ENCODE measurements at regions not wholly inside any gene's neighbourhood (a gene's known extent, or its start where the extent isn't known, plus 50 kb on each side); places are given as distances from the start of the nearest gene placed in this dataset.

GRCh38 chr4:115370012-115370411, 256.6 kb upstream of the NDST4 start:
- Histone ChIP-seq H2AFZ (ENCODE audit: low read depth) (no peak overlapping the region), H3K9me2 (no peaks in the 10 kb centered on the region), H3K9ac (no peak overlapping the region), H3K27ac (ENCODE audit: low read depth in 2 of 2, low read length in 1 of 2) (no peak overlapping the region), H3K4me3 (ENCODE audit: low read depth in 2 of 2, low read length in 1 of 2) (no peak overlapping the region), H4K20me1 (ENCODE audit: insufficient read depth) (no peaks in the 10 kb centered on the region), H3K4me1 (ENCODE audit: control insufficient read depth in 1 of 2, insufficient read depth in 2 of 2, low read depth in 1 of 2, low read length in 1 of 2) (no peaks in the 10 kb centered on the region), H3K4me2 (no peak overlapping the region), H3K36me3 (replicated peaks in 1 of 2; ENCODE audit: control insufficient read depth in 1 of 2, insufficient read depth in 2 of 2, low read length in 1 of 2) (no peaks in the 10 kb centered on the region), H3K9me3 (no peaks in the 10 kb centered on the region), H3K27me3 (ENCODE audit: insufficient read depth) (no peaks in the 10 kb centered on the region), H3F3A (replicated peaks; ENCODE audit: insufficient read depth) (no peaks in the 10 kb centered on the region), H3K79me2 (ENCODE audit: insufficient read depth) (no peaks in the 10 kb centered on the region)
- no peak for TF ChIP-seq ELF1 (IDR thresholded peaks at IDR 0.05)
- TF ChIP-seq EZH2phosphoT487 (IDR thresholded peaks at IDR 0.05; ENCODE audit: borderline replicate concordance, low read depth): no peak
- TF ChIP-seq, protein P1, sequence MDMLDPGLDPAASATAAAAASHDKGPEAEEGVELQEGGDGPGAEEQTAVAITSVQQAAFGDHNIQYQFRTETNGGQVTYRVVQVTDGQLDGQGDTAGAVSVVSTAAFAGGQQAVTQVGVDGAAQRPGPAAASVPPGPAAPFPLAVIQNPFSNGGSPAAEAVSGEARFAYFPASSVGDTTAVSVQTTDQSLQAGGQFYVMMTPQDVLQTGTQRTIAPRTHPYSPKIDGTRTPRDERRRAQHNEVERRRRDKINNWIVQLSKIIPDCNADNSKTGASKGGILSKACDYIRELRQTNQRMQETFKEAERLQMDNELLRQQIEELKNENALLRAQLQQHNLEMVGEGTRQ (IDR thresholded peaks at IDR 0.05; ENCODE audit: borderline replicate concordance, low read depth, low read length): no peak
- no peak for TF ChIP-seq MXI1 (IDR thresholded peaks at IDR 0.05; ENCODE audit: low read depth, low read length)
- TF ChIP-seq RCOR1 (IDR thresholded peaks at IDR 0.05; ENCODE audit: low read length): no peak
- no peak for TF ChIP-seq EP300 (IDR thresholded peaks at IDR 0.05; ENCODE audit: borderline replicate concordance in 1 of 2, low read depth in 1 of 2, low read length in 1 of 2)
- ChIA-PET CTCF (no interaction called here), POLR2A (no interaction called here)
- WGBS (ENCODE audit: low lambda C conversion rate): 67% methylated on average over 3 of the region's 3 CpGs
- no peak for DNase-seq

DNA sequence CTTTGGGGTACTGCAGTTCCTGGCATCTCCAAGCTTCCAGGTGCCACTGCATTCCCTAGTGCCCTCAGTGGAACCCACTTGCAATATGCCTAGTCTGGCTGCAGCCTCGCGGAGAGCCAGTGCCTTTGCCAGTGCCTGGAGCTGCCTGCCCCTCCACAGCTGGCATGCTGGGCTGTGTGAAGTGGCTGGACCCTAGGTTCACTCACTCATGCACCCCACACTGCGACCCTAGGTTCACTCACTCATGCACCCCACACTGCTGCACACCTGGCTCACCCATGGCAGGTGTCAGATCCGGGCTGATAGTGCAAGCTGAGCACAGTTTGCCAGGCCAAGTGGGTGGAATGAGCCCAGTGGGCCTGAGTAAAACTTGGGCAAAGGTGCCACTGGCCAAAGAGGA, 253.0 kb upstream of the NDST4 start:
- CTCF ChIA-PET: no interaction called here
- Histone ChIP-seq H3K4me2 (no peak overlapping the region), H3K9ac (no peak overlapping the region), H3K9me2 (peaks cover 3% of the 10 kb centered on the region; the same call in 1 of the 2 replicates), H3K27me3 (ENCODE audit: insufficient read depth) (no peaks in the 10 kb centered on the region), H3K79me2 (ENCODE audit: insufficient read depth) (no peaks in the 10 kb centered on the region), H3F3A (replicated peaks; ENCODE audit: insufficient read depth) (no peaks in the 10 kb centered on the region), H2AFZ (ENCODE audit: low read depth) (no peak overlapping the region), H3K4me1 (ENCODE audit: control insufficient read depth in 1 of 2, insufficient read depth in 2 of 2, low read depth in 1 of 2, low read length in 1 of 2) (no peaks in the 10 kb centered on the region), H3K4me3 (ENCODE audit: low read depth in 2 of 2, low read length in 1 of 2) (no peak overlapping the region), H4K20me1 (ENCODE audit: insufficient read depth) (no peaks in the 10 kb centered on the region), H3K9me3 (no peaks in the 10 kb centered on the region), H3K27ac (ENCODE audit: low read depth in 2 of 2, low read length in 1 of 2) (no peak overlapping the region), H3K36me3 (replicated peaks in 1 of 2; ENCODE audit: control insufficient read depth in 1 of 2, insufficient read depth in 2 of 2, low read length in 1 of 2) (no peaks in the 10 kb centered on the region)
- TF ChIP-seq, protein P2, sequence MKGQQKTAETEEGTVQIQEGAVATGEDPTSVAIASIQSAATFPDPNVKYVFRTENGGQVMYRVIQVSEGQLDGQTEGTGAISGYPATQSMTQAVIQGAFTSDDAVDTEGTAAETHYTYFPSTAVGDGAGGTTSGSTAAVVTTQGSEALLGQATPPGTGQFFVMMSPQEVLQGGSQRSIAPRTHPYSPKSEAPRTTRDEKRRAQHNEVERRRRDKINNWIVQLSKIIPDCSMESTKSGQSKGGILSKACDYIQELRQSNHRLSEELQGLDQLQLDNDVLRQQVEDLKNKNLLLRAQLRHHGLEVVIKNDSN (IDR thresholded peaks at IDR 0.05; ENCODE audit: borderline replicate concordance, low read depth): no peak
- TF ChIP-seq, protein P3, sequence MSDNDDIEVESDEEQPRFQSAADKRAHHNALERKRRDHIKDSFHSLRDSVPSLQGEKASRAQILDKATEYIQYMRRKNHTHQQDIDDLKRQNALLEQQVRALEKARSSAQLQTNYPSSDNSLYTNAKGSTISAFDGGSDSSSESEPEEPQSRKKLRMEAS (IDR thresholded peaks at IDR 0.05; ENCODE audit: low read depth): no peak
- POLR2A ChIA-PET: no interaction called here
- no peak for DNase-seq
- 39% methylated on average over 3 of the region's 4 CpGs for WGBS (ENCODE audit: low lambda C conversion rate)

GRCh38 chr4:115365185-115365584, 251.8 kb upstream of the NDST4 start:
- no peaks in the 10 kb centered on the region for H3F3A ChIP-seq (replicated peaks; ENCODE audit: insufficient read depth)
- CTCF ChIA-PET: interaction anchor here (0.6 kb wide), 1 partner anchor 62 kb away, joined by 3 read pairs; no protein-coding TSS in a partner anchor
- no peak for DNase-seq
- POLR2A ChIA-PET: no interaction called here
- no peaks in the 10 kb centered on the region for H3K79me2 ChIP-seq (ENCODE audit: insufficient read depth)
- H3K9me3 ChIP-seq: no peaks in the 10 kb centered on the region
- 10% methylated on average over 2 of the region's 3 CpGs for WGBS (ENCODE audit: low lambda C conversion rate)
- no peaks in the 10 kb centered on the region for H3K4me1 ChIP-seq (ENCODE audit: control insufficient read depth in 1 of 2, insufficient read depth in 2 of 2, low read depth in 1 of 2, low read length in 1 of 2)
- H2AFZ ChIP-seq (ENCODE audit: low read depth): no peak overlapping the region
- no peaks in the 10 kb centered on the region for H3K27me3 ChIP-seq (ENCODE audit: insufficient read depth)
- H3K4me2 ChIP-seq: no peak overlapping the region
- no peak overlapping the region for H3K9ac ChIP-seq
- TF ChIP-seq, protein P2 (IDR thresholded peaks at IDR 0.05; ENCODE audit: borderline replicate concordance, low read depth): no peak
- TF ChIP-seq SIN3A (IDR thresholded peaks at IDR 0.05; ENCODE audit: borderline replicate concordance, low read depth, low read length) (no peak), NFIC (IDR thresholded peaks at IDR 0.05; ENCODE audit: borderline replicate concordance) (no peak), FOXM1 (IDR thresholded peaks at IDR 0.05; ENCODE audit: low read depth) (no peak), RFX5 (IDR thresholded peaks at IDR 0.05; ENCODE audit: low read length) (no peak), JUND (IDR thresholded peaks at IDR 0.05) (no peak), YY1 (IDR thresholded peaks at IDR 0.05; ENCODE audit: low read depth) (no peak), RCOR1 (IDR thresholded peaks at IDR 0.05; ENCODE audit: low read length) (no peak), MXI1 (IDR thresholded peaks at IDR 0.05; ENCODE audit: low read depth, low read length) (no peak), ELF1 (IDR thresholded peaks at IDR 0.05) (no peak), FOXJ3 (CRISPR knock-in tag; IDR thresholded peaks at IDR 0.05) (no peak), SMC3 (IDR thresholded peaks at IDR 0.05; ENCODE audit: low read depth, low read length) (no peak)
- TF ChIP-seq, protein P4, sequence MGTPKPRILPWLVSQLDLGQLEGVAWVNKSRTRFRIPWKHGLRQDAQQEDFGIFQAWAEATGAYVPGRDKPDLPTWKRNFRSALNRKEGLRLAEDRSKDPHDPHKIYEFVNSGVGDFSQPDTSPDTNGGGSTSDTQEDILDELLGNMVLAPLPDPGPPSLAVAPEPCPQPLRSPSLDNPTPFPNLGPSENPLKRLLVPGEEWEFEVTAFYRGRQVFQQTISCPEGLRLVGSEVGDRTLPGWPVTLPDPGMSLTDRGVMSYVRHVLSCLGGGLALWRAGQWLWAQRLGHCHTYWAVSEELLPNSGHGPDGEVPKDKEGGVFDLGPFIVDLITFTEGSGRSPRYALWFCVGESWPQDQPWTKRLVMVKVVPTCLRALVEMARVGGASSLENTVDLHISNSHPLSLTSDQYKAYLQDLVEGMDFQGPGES (IDR thresholded peaks at IDR 0.05; ENCODE audit: low read depth, low read length): no peak
- TF ChIP-seq, protein P3 (IDR thresholded peaks at IDR 0.05; ENCODE audit: low read depth): no peak
- H3K36me3 ChIP-seq (replicated peaks in 1 of 2; ENCODE audit: control insufficient read depth in 1 of 2, insufficient read depth in 2 of 2, low read length in 1 of 2): no peaks in the 10 kb centered on the region
- no peaks in the 10 kb centered on the region for H4K20me1 ChIP-seq (ENCODE audit: insufficient read depth)
- H3K9me2 ChIP-seq: peaks cover 3% of the 10 kb centered on the region; the same call in 1 of the 2 replicates
- no peak overlapping the region for H3K4me3 ChIP-seq (ENCODE audit: low read depth in 2 of 2, low read length in 1 of 2)
- no peak overlapping the region for H3K27ac ChIP-seq (ENCODE audit: low read depth in 2 of 2, low read length in 1 of 2)
